PFSK-1 (cell line): ENCODE measurements at regions not wholly inside any gene's neighbourhood (a gene's known extent, or its start where the extent isn't known, plus 50 kb on each side); places are given as distances from the start of the nearest gene placed in this dataset.

Experiments used
- FOXP2 ChIP-seq: optimal IDR thresholded peaks from 2 replicates; pipeline ENCODE3; 2011; ENCODE audit warnings: borderline replicate concordance, control low read depth, inconsistent platforms; ENCODE audit not compliant: insufficient read depth; ENCODE audit errors: extremely low read length, extremely low read depth
- POLR2AphosphoS5 ChIP-seq: IDR thresholded peaks from 2 replicates; pipeline ENCODE4 v1.6.1; 2012; ENCODE audit warnings: low read depth, mild to moderate bottlenecking, control low read depth, low read length, moderate library complexity
- SIN3A ChIP-seq: IDR thresholded peaks from 2 replicates; pipeline ENCODE4 v1.6.1; 2012; ENCODE audit warnings: mild to moderate bottlenecking, low read length, moderate library complexity, borderline replicate concordance; ENCODE audit not compliant: insufficient read depth
- TAF1 ChIP-seq: IDR thresholded peaks from 2 replicates; pipeline ENCODE4 v1.6.1; 2012; ENCODE audit warnings: low read length, control low read depth, borderline replicate concordance; ENCODE audit not compliant: insufficient read depth
- TF ChIP-seq, protein P1 (sequence below), 2 experiments: IDR thresholded peaks; 2 replicates each; pipeline versions ENCODE4 v1.6.1 to v1.8.0; 2011 to 2012; ENCODE audit warnings: low read depth in 2 of 2, low read length in 2 of 2, control low read depth in 1 of 2, inconsistent platforms in 1 of 2, mild to moderate bottlenecking in 1 of 2, moderate library complexity in 1 of 2; ENCODE audit not compliant: insufficient read depth in 1 of 2

DNA sequence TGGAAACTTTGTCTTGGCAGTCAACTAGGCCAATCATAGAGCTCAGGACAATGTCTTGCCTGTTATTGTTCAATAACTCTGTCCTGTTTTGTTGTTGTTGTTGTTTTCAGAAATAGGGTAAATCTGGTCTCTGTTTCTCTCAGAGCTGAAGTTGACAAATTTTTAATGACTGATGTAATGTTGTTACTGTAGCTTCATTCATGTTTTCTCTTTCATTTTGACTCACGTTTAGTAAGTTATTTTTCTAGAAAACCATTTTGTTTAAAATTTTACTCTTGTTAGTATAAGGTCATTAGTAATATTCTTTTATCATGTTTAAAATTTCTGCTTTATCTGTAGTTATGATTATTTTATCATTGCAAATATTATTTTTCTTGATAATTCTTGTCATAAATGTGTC is 51.6 kb upstream of the GRIK2 start:
- TF ChIP-seq, protein P1, sequence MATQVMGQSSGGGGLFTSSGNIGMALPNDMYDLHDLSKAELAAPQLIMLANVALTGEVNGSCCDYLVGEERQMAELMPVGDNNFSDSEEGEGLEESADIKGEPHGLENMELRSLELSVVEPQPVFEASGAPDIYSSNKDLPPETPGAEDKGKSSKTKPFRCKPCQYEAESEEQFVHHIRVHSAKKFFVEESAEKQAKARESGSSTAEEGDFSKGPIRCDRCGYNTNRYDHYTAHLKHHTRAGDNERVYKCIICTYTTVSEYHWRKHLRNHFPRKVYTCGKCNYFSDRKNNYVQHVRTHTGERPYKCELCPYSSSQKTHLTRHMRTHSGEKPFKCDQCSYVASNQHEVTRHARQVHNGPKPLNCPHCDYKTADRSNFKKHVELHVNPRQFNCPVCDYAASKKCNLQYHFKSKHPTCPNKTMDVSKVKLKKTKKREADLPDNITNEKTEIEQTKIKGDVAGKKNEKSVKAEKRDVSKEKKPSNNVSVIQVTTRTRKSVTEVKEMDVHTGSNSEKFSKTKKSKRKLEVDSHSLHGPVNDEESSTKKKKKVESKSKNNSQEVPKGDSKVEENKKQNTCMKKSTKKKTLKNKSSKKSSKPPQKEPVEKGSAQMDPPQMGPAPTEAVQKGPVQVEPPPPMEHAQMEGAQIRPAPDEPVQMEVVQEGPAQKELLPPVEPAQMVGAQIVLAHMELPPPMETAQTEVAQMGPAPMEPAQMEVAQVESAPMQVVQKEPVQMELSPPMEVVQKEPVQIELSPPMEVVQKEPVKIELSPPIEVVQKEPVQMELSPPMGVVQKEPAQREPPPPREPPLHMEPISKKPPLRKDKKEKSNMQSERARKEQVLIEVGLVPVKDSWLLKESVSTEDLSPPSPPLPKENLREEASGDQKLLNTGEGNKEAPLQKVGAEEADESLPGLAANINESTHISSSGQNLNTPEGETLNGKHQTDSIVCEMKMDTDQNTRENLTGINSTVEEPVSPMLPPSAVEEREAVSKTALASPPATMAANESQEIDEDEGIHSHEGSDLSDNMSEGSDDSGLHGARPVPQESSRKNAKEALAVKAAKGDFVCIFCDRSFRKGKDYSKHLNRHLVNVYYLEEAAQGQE (IDR thresholded peaks at IDR 0.05; ENCODE audit: insufficient read depth in 1 of 2, low read depth in 2 of 2, low read length in 2 of 2) = no peak
- TF ChIP-seq TAF1 (no peak), SIN3A (no peak), FOXP2 (no peak), POLR2AphosphoS5 (no peak)
